ENCODE measurements at regions not wholly inside any gene's neighbourhood (a gene's known extent, or its start where the extent isn't known, plus 50 kb on each side); places are given as distances from the start of the nearest gene placed in this dataset.

DNA sequence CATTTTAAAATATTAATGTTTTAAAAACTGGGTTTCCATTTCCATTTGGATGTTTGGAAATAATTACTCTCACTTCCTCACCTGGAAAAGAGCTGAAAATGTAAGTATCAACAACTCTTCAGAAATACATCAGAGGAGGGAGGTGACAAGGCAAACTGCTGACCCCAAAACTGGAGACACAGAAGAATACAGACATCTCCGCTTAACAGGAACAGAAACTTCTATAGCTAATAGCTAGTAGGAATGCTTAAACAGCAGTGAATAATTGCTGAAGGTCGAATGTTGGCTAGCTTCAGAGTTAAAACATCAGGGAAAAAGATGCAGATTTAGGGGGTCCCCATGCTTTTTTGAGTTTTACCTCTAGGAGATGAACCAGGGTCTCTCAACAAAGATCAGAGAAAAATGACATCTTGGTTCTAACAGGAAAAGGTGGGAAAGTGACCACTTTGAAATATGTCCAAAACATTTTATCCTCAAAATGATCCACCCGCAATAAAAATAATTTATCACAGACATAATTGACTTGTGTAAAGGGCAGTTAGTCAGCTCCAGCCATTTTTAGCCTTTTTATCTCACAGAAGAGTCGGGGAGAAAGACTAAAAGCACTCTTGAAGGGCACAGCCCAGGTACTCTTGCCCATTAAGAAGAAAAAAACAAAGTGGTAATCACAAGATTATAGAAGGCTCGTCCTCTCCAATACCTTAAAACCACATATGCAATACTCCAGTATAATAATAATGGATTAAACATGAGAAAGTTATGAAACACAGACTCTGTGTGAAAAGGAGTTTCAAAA, 1474.9 kb downstream of the EFNA5 start:
- Histone ChIP-seq H3K27me3 (ENCODE audit: control insufficient read depth, extremely low read depth, insufficient read depth, low read length) (no peaks in the 10 kb centered on the region), H3K4me1 (ENCODE audit: control insufficient read depth, extremely low read depth, insufficient read depth, low read length) (no peaks in the 10 kb centered on the region), H3K9me1 (ENCODE audit: control insufficient read depth, extremely low read depth, insufficient read depth, low read length) (no peaks in the 10 kb centered on the region), H3K9ac (ENCODE audit: control insufficient read depth, extremely low read depth, insufficient read depth, low read length) (no peak overlapping the region), H2AFZ (ENCODE audit: control insufficient read depth, low read length) (no peak overlapping the region), H3K4me2 (ENCODE audit: control insufficient read depth, extremely low read depth, insufficient read depth, low read depth, low read length) (no peak overlapping the region), H3K9me3 (ENCODE audit: control insufficient read depth, low read depth, low read length) (no peaks in the 10 kb centered on the region), H4K20me1 (ENCODE audit: control insufficient read depth, extremely low read depth, insufficient read depth, low read length) (no peaks in the 10 kb centered on the region), H3K79me2 (ENCODE audit: control insufficient read depth, insufficient read depth, low read length) (no peaks in the 10 kb centered on the region), H3K4me3 (ENCODE audit: control insufficient read depth in 2 of 3, extremely low read depth in 1 of 3, insufficient read depth in 2 of 3, low read depth in 1 of 3, low read length in 3 of 3) (no peak overlapping the region), H3K36me3 (ENCODE audit: control insufficient read depth in 2 of 2, extremely low read depth in 1 of 2, insufficient read depth in 2 of 2, low read length in 2 of 2) (no peaks in the 10 kb centered on the region), H3K27ac (ENCODE audit: control insufficient read depth, insufficient read depth, low read length) (no peak overlapping the region)
- DNase-seq (ENCODE audit: low read depth, low spot score) = no peak
- dilution Hi-C loops (cut with MboI; ENCODE audit: extremely low pct_ligation_motif_present, low sequenced_read_pairs) = no loop called here
- no peak for TF ChIP-seq EZH2 (IDR thresholded peaks at IDR 0.05; ENCODE audit: low read length)
- TF ChIP-seq, protein P1, sequence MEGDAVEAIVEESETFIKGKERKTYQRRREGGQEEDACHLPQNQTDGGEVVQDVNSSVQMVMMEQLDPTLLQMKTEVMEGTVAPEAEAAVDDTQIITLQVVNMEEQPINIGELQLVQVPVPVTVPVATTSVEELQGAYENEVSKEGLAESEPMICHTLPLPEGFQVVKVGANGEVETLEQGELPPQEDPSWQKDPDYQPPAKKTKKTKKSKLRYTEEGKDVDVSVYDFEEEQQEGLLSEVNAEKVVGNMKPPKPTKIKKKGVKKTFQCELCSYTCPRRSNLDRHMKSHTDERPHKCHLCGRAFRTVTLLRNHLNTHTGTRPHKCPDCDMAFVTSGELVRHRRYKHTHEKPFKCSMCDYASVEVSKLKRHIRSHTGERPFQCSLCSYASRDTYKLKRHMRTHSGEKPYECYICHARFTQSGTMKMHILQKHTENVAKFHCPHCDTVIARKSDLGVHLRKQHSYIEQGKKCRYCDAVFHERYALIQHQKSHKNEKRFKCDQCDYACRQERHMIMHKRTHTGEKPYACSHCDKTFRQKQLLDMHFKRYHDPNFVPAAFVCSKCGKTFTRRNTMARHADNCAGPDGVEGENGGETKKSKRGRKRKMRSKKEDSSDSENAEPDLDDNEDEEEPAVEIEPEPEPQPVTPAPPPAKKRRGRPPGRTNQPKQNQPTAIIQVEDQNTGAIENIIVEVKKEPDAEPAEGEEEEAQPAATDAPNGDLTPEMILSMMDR (optimal IDR thresholded peaks at IDR 0.05 in 1 of 3, IDR thresholded peaks at IDR 0.05 in 1 of 3, conservative IDR thresholded peaks at IDR 0.05 in 1 of 3; ENCODE audit: extremely low read depth in 1 of 3, insufficient read depth in 2 of 3, low read length in 3 of 3) = no peak
- FAIRE-seq = no peak

DNA sequence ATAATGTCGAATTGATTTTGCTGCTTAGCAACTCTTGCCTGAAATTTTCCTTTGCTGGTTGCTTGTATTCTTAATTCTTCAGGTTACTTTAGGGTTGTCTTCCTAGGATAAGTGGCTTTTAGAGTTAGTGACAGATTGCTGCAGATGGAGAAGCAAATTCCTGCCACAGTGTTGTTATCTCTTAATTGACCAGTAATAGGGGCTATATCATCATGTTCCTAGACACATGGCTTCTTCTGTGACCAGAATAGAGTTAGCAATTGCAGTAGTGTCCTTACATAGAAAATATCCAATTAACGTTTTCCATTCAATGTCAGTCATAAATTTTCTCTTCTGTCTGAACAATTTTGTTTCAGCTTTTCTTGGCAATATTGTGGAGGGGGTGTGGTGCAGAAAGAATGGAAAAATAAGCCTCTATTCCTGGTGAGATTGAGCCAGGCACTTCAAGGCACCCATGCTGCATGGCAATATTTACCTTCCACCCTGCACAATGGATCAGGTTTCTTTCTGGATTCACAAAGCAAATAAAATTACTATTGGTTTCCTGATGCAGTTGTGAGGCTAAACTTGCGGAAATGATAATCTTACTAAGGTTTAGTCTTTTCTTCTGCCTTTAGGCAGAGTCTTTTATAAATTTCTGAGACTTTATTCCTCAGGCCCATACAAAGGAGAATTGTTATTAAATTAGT, 1481.5 kb downstream of the EFNA5 start:
- Histone ChIP-seq H4K20me1 (ENCODE audit: control insufficient read depth, extremely low read depth, insufficient read depth, low read length) (no peaks in the 10 kb centered on the region), H3K27ac (ENCODE audit: control insufficient read depth, insufficient read depth, low read length) (no peak overlapping the region), H3K9ac (ENCODE audit: control insufficient read depth, extremely low read depth, insufficient read depth, low read length) (no peak overlapping the region), H3K4me3 (ENCODE audit: control insufficient read depth in 2 of 3, extremely low read depth in 1 of 3, insufficient read depth in 2 of 3, low read depth in 1 of 3, low read length in 3 of 3) (no peak overlapping the region), H2AFZ (ENCODE audit: control insufficient read depth, low read length) (no peak overlapping the region), H3K27me3 (ENCODE audit: control insufficient read depth, extremely low read depth, insufficient read depth, low read length) (no peaks in the 10 kb centered on the region), H3K4me2 (ENCODE audit: control insufficient read depth, extremely low read depth, insufficient read depth, low read depth, low read length) (no peak overlapping the region), H3K79me2 (ENCODE audit: control insufficient read depth, insufficient read depth, low read length) (no peaks in the 10 kb centered on the region), H3K36me3 (ENCODE audit: control insufficient read depth in 2 of 2, extremely low read depth in 1 of 2, insufficient read depth in 2 of 2, low read length in 2 of 2) (no peaks in the 10 kb centered on the region), H3K9me1 (ENCODE audit: control insufficient read depth, extremely low read depth, insufficient read depth, low read length) (no peaks in the 10 kb centered on the region), H3K4me1 (ENCODE audit: control insufficient read depth, extremely low read depth, insufficient read depth, low read length) (no peaks in the 10 kb centered on the region), H3K9me3 (ENCODE audit: control insufficient read depth, low read depth, low read length) (no peaks in the 10 kb centered on the region)
- FAIRE-seq (no peak), DNase-seq (ENCODE audit: low read depth, low spot score) (no peak)
- dilution Hi-C loops (cut with MboI; ENCODE audit: extremely low pct_ligation_motif_present, low sequenced_read_pairs) = no loop called here
- TF ChIP-seq, protein P1 (optimal IDR thresholded peaks at IDR 0.05 in 1 of 3, IDR thresholded peaks at IDR 0.05 in 1 of 3, conservative IDR thresholded peaks at IDR 0.05 in 1 of 3; ENCODE audit: extremely low read depth in 1 of 3, insufficient read depth in 2 of 3, low read length in 3 of 3) = no peak
- TF ChIP-seq EZH2 (IDR thresholded peaks at IDR 0.05; ENCODE audit: low read length) = no peak
